GM13976 (cell line): ENCODE measurements at regions not wholly inside any gene's neighbourhood (a gene's known extent, or its start where the extent isn't known, plus 50 kb on each side); places are given as distances from the start of the nearest gene placed in this dataset.

ENCODE experiments used
- DNase-seq: peaks from one replicate; pipeline ENCODE4 v3.0.0; 2012; ENCODE audit warnings: low spot score
- in situ Hi-C: fragments of 300-500 bp; cut with MboI; formaldehyde crosslinking; loops from one replicate; pipeline ENCODE4 v1.12.0; 2022; ENCODE audit warnings: low sequenced_read_pairs, mixed read lengths, inconsistent platforms; ENCODE audit not compliant: unreplicated experiment
- TF ChIP-seq, protein P1 (sequence below): IDR thresholded peaks from 2 replicates; pipeline ENCODE4 v1.5.1; 2012; ENCODE audit warnings: borderline replicate concordance, mild to moderate bottlenecking; ENCODE audit not compliant: insufficient read depth; ENCODE audit errors: extremely low read depth, missing control alignments, control extremely low read depth

DNA sequence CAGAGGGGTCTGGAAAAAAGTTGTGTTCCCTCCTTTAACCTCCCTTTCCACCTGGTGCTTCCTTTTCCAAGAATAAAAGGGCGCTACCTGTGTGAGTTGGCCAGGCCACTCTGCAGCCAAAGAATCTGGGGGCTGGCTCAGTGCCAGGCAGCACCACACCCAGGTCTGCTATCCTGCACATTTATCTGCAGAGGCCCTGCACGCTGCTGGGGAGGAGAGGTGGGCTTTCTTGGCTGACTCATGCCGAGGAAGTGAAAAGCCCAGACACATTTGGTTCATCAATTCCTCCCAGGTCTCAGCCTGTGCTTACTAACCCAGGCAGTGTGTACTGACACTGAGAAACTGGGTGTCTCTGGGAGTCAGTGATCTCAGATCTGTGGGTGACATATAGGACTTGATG is 79.8 kb upstream of the F3 start:
- TF ChIP-seq, protein P1, sequence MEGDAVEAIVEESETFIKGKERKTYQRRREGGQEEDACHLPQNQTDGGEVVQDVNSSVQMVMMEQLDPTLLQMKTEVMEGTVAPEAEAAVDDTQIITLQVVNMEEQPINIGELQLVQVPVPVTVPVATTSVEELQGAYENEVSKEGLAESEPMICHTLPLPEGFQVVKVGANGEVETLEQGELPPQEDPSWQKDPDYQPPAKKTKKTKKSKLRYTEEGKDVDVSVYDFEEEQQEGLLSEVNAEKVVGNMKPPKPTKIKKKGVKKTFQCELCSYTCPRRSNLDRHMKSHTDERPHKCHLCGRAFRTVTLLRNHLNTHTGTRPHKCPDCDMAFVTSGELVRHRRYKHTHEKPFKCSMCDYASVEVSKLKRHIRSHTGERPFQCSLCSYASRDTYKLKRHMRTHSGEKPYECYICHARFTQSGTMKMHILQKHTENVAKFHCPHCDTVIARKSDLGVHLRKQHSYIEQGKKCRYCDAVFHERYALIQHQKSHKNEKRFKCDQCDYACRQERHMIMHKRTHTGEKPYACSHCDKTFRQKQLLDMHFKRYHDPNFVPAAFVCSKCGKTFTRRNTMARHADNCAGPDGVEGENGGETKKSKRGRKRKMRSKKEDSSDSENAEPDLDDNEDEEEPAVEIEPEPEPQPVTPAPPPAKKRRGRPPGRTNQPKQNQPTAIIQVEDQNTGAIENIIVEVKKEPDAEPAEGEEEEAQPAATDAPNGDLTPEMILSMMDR: no peak
- DNase-seq: no peak
- in situ Hi-C loops: no loop called here

DNA sequence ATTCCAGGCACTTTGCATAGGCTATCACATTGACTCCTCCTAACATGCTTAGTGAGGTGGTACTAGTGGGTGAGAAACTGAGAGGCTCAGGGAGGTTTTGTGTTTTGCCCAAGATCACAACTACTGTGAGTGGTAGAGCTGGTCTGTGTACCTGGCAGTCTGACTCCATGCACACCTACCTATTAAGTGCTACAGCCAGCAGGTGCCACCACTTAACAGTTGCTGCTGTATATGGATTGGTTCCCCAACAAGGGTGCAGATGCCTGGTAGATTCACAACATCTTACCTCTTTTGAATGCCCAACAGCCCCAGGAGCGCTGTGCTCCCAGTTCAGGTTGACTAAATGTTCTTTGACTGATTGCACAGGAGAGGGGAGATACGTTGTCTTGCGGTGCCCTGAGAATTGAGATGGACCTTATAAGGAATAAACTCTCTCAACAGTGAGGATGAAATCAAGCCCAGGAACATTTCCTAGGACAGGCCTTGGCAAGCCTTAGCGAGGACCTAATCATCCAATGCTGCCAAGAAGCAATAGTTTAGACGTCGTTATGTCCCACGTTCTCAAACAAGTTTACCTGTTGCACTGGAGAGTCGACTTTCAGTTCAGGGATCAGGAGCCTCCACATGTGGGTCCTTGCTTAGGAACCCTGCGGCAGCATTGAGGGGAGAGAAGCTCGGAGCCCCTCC is 78.9 kb upstream of the F3 start:
- no peak for DNase-seq
- in situ Hi-C loops: no loop called here
- TF ChIP-seq, protein P1: no peak

DNA sequence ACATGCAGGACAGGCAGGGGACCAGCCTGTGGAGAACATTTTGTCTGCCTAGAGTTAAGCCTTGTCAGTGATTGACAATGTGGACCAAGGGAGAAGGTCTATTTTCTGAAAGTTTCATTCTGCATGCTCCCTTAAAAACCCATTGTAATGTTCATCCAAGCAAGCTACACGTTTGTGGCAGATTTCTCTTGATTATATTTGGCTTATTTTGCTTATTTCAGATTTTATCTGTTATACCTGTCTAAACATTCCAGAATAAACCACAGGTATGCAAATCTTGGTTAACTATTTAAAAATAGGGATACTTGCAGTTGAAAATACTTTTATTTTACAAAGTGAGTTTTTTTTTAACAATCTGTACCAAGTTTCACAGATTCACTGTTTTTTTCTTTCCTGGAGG is 78.2 kb upstream of the F3 start:
- DNase-seq: no peak
- TF ChIP-seq, protein P1: no peak
- in situ Hi-C loops: no loop called here

DNA sequence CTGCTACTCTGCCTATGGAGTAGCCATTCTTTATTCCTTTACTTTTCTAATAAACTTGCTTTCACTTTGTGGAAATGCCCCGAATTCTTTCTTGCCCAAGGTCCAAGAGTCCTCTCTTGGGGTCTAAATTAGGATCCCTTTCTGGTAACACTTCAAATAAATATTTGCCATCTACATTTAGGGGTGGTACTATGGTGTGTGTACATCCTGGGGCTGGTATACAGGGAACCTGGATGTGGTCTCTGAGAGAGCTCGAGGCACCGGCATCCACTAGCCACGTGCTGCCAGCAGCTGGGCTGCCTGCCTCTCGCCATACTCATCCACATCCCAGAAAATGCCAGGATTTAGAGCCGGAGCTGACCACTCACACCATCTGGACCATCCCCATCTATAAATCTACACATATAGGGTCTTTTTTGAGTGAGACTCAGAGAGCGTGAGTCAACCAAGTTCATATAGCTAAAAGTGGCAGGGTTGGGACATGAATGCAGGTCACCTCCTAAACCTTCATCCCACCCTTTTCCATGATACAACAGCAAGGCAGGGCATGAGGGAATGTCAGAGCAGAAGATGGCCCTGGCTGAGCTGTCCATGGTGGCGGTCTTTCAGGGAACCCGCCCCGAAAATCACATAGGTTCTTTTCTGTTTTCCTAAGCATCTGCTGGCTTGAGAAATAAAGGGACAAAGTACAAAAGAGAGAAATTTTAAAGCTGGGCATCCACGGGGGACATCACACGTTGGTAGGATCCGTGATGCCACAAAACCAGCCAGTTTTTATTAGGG is 76.6 kb upstream of the F3 start:
- DNase-seq: no peak
- in situ Hi-C loops: no loop called here
- TF ChIP-seq, protein P1: no peak

DNA sequence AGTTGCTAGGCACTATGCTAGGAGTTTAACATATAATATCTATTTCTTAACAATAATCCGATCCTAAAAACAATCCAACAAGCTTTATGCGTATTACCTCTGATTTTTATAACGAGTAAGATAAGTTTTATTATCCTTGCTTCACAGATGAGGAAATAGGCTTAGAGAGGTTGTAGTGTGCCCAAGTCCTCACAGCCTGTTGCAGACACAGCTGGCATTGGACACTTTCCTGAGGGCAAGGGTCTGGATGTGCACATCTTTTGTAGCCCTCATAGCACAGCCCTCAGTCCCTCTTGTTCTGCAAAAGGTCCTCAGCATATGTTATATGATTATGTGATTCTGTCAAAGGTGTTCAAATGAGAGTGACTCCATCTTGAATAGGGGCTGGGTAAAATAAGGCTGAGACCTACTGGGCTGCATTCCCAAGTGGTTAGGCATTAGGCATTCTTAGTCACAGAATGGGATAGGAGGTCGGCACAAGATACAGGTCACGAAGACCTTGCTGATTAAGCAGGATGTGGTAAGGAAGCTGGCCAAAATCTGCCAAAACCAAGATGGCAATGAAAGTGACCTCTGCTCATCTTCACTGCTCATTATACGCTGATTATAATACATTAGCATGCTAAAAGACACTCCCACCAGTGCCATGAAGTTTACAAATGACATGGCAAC is 75.7 kb upstream of the F3 start:
- TF ChIP-seq, protein P1: no peak
- no peak for DNase-seq
- in situ Hi-C loops: no loop called here

DNA sequence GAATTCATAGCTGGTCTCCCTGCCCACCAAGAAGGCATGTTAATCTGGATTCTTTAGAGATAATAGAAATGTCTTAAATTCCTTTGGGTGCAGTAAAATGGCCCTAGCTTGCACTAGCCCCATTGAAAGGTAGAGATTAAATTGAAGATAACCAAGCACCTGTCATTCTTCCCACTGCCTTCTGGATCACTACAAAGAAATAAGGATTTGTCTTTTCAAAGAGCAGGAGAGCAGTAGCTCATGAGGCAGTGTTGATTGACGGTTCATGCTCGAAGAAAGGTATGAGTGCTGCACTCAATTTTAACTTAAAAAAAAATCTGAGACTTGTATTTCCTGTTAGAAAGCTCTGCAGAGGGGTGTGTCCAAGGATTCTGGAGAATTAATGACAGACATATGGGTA is 74.9 kb upstream of the F3 start:
- in situ Hi-C loops: no loop called here
- DNase-seq: no peak
- TF ChIP-seq, protein P1: no peak
